NCI-H2196 treated with DMSO at 0.1 percent for 48 hours (cell line): ENCODE measurements at regions not wholly inside any gene's neighbourhood (a gene's known extent, or its start where the extent isn't known, plus 50 kb on each side); places are given as distances from the start of the nearest gene placed in this dataset.

Experiments used
- DNase-seq: peaks from one replicate; lab custom pipeline; 2025; ENCODE audit not compliant: unreplicated experiment; lab: John Stamatoyannopoulos, UW

GRCh38 chr13:22589880-22590279, 590.9 kb upstream of the SGCG start:
- no peak for DNase-seq

DNA sequence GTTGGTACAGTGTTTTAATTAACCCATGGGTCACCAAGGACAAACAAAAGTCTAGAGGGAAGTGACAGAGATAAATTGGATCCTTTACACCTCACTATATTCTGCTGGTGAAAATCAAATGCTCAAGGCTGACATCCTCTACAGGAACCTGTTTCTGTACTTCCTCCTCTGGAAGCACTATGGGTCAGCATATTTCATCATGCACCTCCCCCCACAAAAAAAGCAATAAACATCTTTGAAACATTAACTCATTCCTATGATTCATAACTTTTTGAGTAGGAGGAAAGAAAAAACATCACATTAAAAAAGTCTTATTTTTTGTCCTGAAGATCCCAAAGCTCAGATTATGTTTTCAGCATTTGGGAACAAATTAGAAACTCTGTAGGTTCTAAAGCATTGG, 588.3 kb upstream of the SGCG start:
- no peak for DNase-seq

- DNase-seq: no peak
Observed at GRCh38 chr13:22594041-22594440, 586.7 kb upstream of the SGCG start.

DNA sequence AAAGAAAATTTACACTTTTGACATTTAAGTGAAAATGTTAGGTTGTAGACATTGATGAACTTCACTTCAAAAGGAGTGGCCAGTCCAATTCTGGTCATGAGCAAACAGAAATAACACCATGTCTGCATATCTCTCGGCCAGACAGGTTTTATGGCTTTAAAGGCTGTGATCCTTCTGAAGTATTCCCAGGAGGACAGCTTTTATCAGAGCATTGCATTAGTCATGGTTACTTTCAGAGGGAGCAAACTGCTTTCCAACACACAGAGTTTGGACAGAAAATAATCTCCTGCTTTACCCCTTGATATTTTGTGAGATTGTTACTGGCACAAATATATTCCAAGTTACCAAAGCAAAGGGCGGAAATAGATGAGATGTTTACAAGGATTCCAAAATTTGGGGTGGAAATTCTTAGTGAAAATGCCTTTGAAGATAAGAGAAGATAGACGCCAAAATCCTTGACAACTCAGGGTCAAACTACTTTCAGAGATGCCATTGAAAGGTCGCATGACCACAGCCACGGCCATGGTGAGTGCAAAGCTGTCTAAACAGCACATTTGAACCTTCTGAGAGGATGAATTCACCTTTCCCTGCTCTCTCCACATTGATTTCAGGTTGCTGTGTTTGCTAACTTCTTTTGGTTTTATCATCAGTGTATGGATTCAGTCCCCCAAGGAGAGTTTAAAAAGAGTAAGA, 584.5 kb upstream of the SGCG start:
- no peak for DNase-seq

DNA sequence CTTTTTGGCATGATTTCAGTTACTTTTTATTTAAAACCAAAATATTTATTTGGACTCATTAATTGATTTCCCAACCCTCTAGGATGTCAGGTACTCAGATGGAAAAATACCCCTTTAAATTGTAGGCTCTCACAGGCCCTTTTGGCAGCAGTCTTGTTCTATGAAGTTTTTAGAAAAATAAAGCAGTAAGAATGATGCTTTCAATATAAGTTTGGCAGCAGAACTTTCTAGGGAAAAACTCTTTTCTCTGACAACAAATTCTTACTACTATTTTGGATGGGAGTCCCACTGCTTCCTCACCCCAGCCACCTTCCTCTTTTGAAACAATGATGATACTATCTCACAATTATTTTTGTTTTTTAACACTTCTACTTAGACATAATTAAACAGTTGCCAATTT, 581.6 kb upstream of the SGCG start:
- DNase-seq: no peak

- no peak for DNase-seq
Observed at GRCh38 chr13:22618002-22618401, 562.8 kb upstream of the SGCG start.

- DNase-seq: no peak
Observed at GRCh38 chr13:22625691-22626090, 555.1 kb upstream of the SGCG start.

DNA sequence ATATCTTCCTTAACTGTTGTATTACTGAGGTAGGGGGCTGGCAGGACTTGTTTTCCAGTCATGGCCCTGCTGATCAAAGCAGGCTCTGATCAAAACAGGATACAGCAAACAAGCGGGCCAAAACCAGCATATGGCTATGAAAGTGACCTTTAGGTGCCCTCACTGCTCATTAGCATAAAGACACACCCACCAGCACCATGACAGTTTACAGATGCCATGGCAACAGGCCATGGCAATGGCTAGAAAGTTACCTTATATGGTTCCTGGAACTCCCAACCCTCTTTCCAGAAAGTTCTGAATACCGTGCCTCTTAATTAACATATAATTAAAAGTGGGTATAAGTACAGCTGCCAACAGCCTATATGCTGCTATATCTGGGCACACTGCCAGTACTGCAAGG, 551.4 kb upstream of the SGCG start:
- no peak for DNase-seq

DNA sequence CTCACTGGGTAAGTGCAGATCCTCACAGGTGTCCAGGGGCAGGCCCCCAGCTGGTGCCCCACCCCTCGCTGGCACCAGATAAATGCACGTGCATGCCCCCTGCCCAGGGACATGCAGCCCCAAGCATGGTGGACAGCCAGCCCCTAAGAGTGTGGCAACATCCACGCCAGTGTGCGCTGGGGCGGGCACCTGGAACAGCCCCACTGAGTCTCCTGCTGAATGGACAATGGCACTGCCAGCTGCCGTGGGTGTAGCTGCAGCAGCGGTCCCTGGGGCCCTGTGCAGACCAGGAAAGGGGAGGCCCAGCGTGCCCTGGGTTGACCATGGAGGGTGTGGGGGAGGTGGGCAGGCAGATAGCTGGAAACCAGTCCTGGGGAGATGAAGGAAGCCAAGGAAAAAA, 538.7 kb upstream of the SGCG start:
- no peak for DNase-seq

DNA sequence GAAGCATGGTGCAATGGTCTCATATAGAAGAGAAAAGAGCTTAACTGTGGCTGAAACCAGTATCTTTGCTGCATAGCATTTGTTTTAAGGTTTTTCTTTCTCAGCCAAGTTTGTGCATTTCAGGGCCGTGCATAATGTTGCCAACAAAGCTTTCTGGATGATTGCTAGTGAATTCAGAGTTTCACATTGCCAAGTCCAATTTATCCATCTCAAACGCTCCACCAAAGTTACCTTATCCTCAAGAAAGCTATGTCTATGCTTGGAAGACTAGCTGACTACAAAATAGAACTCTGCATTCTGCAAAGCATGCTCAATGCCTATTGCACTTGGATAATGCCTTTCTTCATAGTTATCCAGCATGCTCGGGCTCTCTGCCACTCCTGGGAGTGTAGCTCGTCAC, 535.8 kb upstream of the SGCG start:
- no peak for DNase-seq

- DNase-seq: no peak
Observed at GRCh38 chr13:22647156-22647850, 533.5 kb upstream of the SGCG start.

GRCh38 chr13:22648320-22648801, 532.4 kb upstream of the SGCG start:
- DNase-seq: no peak

DNA sequence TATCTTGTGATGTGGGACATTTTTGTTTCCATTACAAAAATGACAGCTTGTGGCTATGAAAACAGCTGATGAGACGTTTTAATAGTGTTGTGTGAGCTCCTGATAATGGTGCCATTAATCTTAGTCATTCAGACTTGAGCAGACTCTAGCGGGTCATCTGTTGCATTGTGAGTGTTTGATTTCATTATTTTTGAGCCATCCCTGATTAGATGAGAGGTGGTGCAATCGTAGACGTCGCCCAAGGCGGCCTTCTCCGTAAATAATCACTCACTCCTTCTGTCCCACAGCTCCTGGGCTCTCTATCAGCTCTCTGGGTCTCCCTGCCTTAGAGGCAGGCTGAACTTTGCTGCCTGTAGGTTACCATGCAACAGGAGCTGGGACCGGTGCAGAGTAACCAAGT, 528.0 kb upstream of the SGCG start:
- no peak for DNase-seq

- no peak for DNase-seq
Observed at GRCh38 chr13:22653866-22654265, 526.9 kb upstream of the SGCG start.

GRCh38 chr13:22655106-22655852, 525.5 kb upstream of the SGCG start:
- DNase-seq: no peak

DNA sequence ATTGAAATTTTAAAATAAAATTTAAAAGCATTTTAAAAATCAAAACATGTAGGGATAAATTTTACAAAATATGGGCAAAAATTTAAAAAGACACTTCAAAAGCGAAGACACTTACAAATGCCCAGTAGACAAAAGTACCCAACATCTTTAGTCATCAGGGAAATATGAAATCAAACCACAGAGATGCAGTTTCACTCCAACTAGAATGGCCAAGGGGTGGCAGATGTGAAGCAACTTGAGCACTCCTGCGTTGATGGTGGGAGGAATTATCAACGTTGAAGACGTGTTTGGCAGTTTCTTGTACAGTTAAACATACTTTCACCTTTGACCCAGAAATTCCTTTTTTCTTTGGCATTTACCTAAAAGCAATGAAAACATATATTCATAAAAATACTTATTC, 518.0 kb upstream of the SGCG start:
- DNase-seq: no peak

- peak; percentile 2 for DNase-seq
Observed at GRCh38 chr13:22665506-22665905, 515.3 kb upstream of the SGCG start.

GRCh38 chr13:22690756-22691155, 490.0 kb upstream of the SGCG start:
- DNase-seq: no peak

DNA sequence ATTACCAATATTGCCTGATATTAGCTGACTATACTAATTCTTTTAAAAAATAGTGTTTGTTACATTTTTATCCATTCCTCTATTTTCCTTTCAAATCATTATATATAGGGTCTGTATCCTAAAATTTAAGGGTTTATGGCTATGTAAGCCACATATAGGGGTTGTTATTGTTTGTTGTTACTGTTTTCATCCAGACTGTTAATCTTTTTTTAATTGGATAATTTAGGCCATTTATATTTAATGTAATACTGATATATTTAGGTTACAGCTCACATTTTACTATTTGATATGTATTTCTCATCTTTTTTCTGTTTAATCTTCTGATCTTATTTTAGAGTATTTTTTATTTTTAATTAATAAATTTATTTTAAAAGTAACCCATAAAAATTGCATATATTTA, 487.1 kb upstream of the SGCG start:
- no peak for DNase-seq

GRCh38 chr13:22696433-22696832, 484.3 kb upstream of the SGCG start:
- no peak for DNase-seq

- DNase-seq: no peak
Observed at GRCh38 chr13:22698467-22698866, 482.3 kb upstream of the SGCG start.

DNA sequence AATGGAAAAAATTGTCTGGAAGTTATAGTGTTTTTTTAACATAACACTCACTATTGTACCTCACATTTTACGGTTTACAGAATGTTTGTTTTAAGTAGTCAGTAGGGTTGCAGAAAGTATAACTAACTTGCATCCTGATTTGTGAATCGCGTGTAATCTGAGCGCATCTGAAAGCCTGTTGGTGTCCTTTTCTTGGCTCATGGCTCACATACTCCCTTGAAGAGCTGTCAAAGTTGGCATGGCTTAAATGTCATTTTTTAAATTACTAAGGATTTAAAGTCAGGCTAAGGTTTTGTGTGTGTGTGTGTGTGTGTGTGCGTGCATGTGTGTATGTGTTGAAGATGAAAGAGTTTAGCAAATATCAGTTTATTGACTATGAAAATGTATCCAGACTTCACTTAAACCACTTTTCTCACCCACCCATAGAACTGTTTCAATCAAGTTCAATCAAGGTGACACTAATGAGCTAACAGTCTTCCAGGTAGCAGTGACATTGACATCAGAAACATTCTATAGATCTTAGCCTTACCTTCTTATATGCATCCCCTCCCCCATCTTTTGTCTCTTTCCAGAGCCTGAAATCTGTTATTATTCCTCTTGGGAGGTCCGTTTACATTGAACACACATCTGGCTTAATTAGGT, 480.4 kb upstream of the SGCG start:
- DNase-seq: no peak
